Activated CD8-positive, alpha-beta T cell treated with anti-CD3 and anti-CD28 coated beads, Interleukin-2, amount 10 ng/mL, durations not matched to agents 7 days and 5 days (primary cell): ENCODE measurements at regions not wholly inside any gene's neighbourhood (a gene's known extent, or its start where the extent isn't known, plus 50 kb on each side); places are given as distances from the start of the nearest gene placed in this dataset.
"Not testable (repeated sequence)": the region's sequence is repeated elsewhere in the genome, so short reads cannot be mapped to it uniquely, and the experiment has no call there.

Source experiments
- ATAC-seq: fragments of 150-1000 bp; cut with Tn5 transposase; one replicate; pipeline ENCODE4 v1.10.0; 2021; ENCODE audit warnings: moderate library complexity
- CTCF ChIA-PET: fragments of 350-600 bp; sonication (Branson Sonifier 250); formaldehyde crosslinking; loops from one replicate; lab custom pipeline; 2021; ENCODE audit warnings: antibody characterized with exemption; lab: Charles Lee
- POLR2A ChIA-PET: fragments of 350-600 bp; sonication (Branson Sonifier 250); formaldehyde crosslinking; loops from one replicate; lab custom pipeline; 2021; ENCODE audit warnings: antibody characterized with exemption; lab: Charles Lee
- DNase-seq: peaks from one replicate; pipeline ENCODE4 v3.0.0-alpha.2; 2020
- H3K27ac Mint-ChIP-seq: one replicate; pipeline ENCODE4 v1.8.0; 2021; ENCODE audit warnings: mild to moderate bottlenecking, mixed read lengths
- H3K27me3 Mint-ChIP-seq: one replicate; pipeline ENCODE4 v1.8.0; 2021; ENCODE audit warnings: low read depth, mixed read lengths
- H3K36me3 Mint-ChIP-seq: one replicate; pipeline ENCODE4 v1.8.0; 2021; ENCODE audit warnings: low read depth, mixed read lengths
- H3K4me1 Mint-ChIP-seq: one replicate; pipeline ENCODE4 v1.8.0; 2021; ENCODE audit warnings: low read depth, mixed read lengths
- H3K4me3 Mint-ChIP-seq: one replicate; pipeline ENCODE4 v1.8.0; 2021; ENCODE audit warnings: mild to moderate bottlenecking, mixed read lengths
- H3K9me3 Mint-ChIP-seq: one replicate; pipeline ENCODE4 v1.8.0; 2022; ENCODE audit warnings: mixed read lengths; ENCODE audit not compliant: insufficient read depth

DNA sequence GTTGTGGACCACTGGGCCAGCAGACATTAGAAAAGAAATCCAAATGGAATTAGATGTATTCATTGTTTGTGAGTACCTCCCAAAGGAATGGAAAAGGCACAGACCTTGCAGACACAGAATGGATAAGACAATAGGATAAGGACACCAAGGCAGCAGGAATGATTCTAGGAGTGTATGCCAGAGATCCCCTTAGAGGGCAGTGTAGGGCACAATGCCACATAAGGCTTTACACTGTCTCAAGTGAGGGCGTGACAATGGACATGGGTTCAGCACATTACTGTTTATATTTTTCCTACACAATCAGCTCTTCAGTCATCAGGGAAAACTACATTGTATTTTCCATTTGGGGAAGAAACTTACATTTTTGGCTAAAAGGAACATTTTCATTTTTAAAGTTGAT, 250.9 kb downstream of the PTH2R start:
- ChIA-PET CTCF (no interaction called here), POLR2A (no interaction called here)
- H3K4me3 Mint-ChIP-seq, result no peak overlapping the region
- H3K4me1 Mint-ChIP-seq, result no peaks in the 10 kb centered on the region
- no peaks in the 10 kb centered on the region for H3K9me3 Mint-ChIP-seq
- no peak overlapping the region for H3K27ac Mint-ChIP-seq
- H3K36me3 Mint-ChIP-seq, result no peaks in the 10 kb centered on the region
- no peak for DNase-seq
- no peak for ATAC-seq
- H3K27me3 Mint-ChIP-seq, result no peaks in the 10 kb centered on the region

DNA sequence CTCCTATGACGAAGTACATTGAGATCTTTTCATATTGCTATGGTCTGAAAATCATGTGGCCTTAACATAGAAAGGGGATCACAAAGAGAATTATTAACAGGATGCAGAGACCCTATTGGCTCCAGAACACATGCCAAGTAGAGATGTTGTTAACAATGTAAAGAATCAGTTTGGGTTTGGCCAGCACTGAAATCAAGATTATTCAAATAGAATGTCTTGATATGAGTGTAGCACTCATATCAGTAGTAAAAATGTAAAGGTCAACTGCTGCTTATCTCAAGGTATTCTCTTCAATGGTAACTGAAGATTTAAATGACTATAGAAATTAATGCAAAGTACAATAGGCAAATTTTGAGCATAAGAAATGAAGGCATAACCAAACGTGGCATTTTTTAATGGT, 262.8 kb downstream of the PTH2R start:
- POLR2A ChIA-PET, result no interaction called here
- no peaks in the 10 kb centered on the region for H3K9me3 Mint-ChIP-seq
- ATAC-seq, result no peak
- no peaks in the 10 kb centered on the region for H3K4me1 Mint-ChIP-seq
- H3K27ac Mint-ChIP-seq, result no peak overlapping the region
- H3K27me3 Mint-ChIP-seq, result no peaks in the 10 kb centered on the region
- CTCF ChIA-PET, result no interaction called here
- DNase-seq, result no peak
- H3K4me3 Mint-ChIP-seq, result no peak overlapping the region
- H3K36me3 Mint-ChIP-seq, result no peaks in the 10 kb centered on the region

DNA sequence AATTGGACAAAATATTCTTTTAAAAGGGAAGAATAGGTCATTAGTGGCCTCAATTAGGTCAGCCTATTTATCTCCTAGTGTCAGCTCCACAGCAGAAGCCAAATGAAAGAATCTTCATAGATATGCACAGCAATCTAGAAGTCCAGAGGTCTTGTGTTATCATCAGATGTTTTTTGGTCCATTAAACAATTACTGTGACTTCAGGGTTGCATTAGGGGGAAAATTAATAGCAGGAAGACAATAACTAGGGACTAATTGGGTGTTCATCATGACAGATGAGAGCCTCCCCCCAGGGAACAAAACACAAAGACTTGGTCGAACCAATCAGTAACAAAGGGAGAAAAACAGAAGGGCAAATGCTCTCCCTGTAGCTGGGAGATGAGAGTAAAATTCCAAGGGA, 264.7 kb downstream of the PTH2R start:
- H3K27me3 Mint-ChIP-seq, result no peaks in the 10 kb centered on the region
- ChIA-PET POLR2A (no interaction called here), CTCF (no interaction called here)
- H3K9me3 Mint-ChIP-seq, result no peaks in the 10 kb centered on the region
- H3K4me3 Mint-ChIP-seq, result no peak overlapping the region
- no peaks in the 10 kb centered on the region for H3K36me3 Mint-ChIP-seq
- DNase-seq (no peak), ATAC-seq (no peak)
- H3K27ac Mint-ChIP-seq, result no peak overlapping the region
- no peaks in the 10 kb centered on the region for H3K4me1 Mint-ChIP-seq

DNA sequence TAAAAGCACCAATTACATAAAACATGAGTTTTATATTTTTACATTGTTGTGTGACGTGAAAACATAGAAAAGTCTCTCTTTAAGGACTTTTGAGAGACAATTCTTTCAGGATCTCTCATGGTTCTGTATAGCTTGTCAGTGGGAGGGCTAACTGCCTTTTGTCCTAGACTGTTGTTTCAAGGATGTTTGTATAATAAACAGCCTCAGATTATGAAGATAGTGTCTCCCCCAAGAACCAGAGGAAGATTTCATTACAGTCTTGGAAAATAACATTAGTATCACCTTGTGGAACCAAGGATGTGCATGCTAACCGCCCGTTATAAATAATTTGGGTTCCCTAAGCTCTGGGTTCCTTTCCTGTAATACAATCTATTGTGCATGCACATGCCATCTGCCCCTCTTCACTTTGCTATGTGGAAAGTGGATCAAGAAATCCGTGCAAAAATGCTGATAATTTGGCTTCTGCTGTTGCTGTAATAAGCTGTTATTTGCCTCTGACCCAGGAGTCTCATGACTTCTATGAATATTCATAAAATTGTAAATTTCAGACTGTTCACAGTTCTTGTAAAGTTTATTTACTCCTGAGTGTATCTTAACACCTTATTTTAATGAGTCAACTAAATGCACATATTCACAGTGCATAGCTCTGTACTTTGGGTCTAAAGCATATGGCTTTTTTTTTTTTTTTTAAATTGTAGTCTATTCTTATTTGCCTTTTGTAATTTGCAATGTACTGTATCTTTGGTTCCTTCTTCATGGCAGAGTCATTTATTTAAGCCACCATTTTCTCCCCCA, 265.5 kb downstream of the PTH2R start:
- no peak overlapping the region for H3K27ac Mint-ChIP-seq
- no peaks in the 10 kb centered on the region for H3K27me3 Mint-ChIP-seq
- ATAC-seq (no peak), DNase-seq (no peak)
- H3K36me3 Mint-ChIP-seq, result no peaks in the 10 kb centered on the region
- H3K9me3 Mint-ChIP-seq, result no peaks in the 10 kb centered on the region
- ChIA-PET CTCF (no interaction called here), POLR2A (no interaction called here)
- H3K4me1 Mint-ChIP-seq, result no peaks in the 10 kb centered on the region
- no peak overlapping the region for H3K4me3 Mint-ChIP-seq

DNA sequence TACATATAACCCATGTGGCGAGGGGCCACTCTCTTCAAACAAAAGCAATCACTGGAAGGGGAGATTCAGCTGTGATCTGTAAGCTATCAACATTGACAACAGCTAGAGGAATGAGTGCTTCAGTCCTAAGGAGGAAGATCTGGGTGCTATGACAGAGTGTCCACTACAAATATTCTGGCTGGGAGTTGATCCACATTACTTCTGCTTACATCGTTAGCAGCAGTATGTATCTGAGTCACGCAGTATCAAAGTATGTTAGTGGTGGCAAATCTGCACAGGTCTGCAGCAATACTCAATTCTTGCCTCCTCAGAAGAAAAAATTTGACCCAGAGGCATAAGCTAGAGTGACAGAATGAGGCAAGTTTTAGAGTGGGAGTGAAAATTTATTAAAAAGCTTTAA, 267.0 kb downstream of the PTH2R start:
- CTCF ChIA-PET, result no interaction called here
- POLR2A ChIA-PET, result no interaction called here

DNA sequence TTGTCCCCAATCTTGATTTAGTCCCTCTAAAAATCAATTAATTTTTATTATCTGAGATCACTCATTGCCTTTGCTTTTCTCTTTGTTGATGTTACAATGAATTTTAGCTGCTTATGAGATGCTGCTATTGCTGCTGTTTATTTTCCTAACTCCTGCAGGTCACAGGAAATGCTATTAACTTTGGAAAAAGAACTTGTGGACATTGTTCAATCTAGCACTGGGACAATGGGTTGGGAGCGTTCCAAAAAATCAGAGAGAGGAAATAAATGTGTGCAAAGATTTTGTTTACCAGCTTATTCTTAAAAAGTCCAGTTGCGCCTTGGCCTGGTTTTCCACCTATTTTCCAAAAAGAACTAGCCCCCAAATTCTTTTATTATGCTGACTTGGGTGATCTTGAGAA, 268.3 kb downstream of the PTH2R start:
- no peak for DNase-seq
- POLR2A ChIA-PET, result no interaction called here
- no peaks in the 10 kb centered on the region for H3K27me3 Mint-ChIP-seq
- H3K4me1 Mint-ChIP-seq, result no peaks in the 10 kb centered on the region
- H3K9me3 Mint-ChIP-seq, result no peaks in the 10 kb centered on the region
- no peaks in the 10 kb centered on the region for H3K36me3 Mint-ChIP-seq
- H3K4me3 Mint-ChIP-seq, result no peak overlapping the region
- CTCF ChIA-PET, result no interaction called here
- H3K27ac Mint-ChIP-seq, result no peak overlapping the region
- ATAC-seq, result no peak

More for the DNA sequence above, 267.0 kb downstream of the PTH2R start:
- H3K36me3 Mint-ChIP-seq, result no peaks in the 10 kb centered on the region
- no peak for DNase-seq
- no peak overlapping the region for H3K27ac Mint-ChIP-seq
- no peaks in the 10 kb centered on the region for H3K4me1 Mint-ChIP-seq
- no peak overlapping the region for H3K4me3 Mint-ChIP-seq
- ATAC-seq, result no peak
- no peaks in the 10 kb centered on the region for H3K27me3 Mint-ChIP-seq
- H3K9me3 Mint-ChIP-seq, result no peaks in the 10 kb centered on the region

DNA sequence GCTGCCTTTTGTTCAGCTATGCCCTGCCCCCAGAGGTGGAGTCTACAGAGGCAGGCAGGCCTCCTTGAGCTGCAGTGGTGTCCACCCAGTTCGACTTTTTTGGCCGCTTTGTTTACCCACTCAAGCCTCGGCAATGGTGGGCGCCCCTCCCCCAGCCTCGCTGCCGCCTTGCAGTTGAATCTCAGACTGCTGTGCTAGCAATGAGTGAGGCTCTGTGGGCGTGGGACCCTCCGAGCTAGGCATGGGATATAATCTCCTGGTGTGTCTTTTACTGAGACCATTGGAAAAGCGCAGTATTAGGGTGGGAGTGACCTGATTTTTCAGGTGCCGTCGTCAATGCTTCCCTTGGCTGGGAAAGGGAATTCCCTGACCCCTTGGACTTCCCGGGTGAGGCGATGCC, 279.3 kb downstream of the PTH2R start:
- H3K4me1 Mint-ChIP-seq, POLR2A ChIA-PET, ATAC-seq, H3K27ac Mint-ChIP-seq, H3K27me3 Mint-ChIP-seq, H3K4me3 Mint-ChIP-seq, CTCF ChIA-PET, DNase-seq, H3K36me3 Mint-ChIP-seq: not testable (repeated sequence)
- peaks cover 16% of the 10 kb centered on the region for H3K9me3 Mint-ChIP-seq

DNA sequence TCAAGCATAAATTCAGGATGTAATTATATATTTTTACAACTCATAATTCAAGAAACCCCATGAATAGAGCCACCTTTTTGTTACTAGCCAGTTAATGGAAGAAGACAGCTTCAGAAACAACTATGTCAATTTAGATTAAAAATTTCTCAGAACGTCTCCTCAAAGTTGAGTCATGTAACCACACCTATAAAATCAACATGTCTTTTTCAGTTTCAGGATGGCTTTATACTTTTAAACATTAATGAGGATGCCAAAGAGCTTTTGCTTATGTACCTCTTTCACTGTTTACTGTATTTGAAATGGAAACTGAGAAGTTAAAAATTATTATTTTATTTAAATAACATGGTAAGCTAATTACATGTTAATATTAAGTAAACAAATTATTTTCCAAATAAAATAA, 280.1 kb downstream of the PTH2R start:
- Mint-ChIP-seq H3K27me3 (no peaks in the 10 kb centered on the region), H3K4me1 (no peaks in the 10 kb centered on the region), H3K9me3 (peaks cover 16% of the 10 kb centered on the region), H3K4me3 (no peak overlapping the region), H3K36me3 (no peaks in the 10 kb centered on the region), H3K27ac (no peak overlapping the region)
- POLR2A ChIA-PET, result no interaction called here
- ATAC-seq (no peak), DNase-seq (no peak)
- CTCF ChIA-PET, result no interaction called here

DNA sequence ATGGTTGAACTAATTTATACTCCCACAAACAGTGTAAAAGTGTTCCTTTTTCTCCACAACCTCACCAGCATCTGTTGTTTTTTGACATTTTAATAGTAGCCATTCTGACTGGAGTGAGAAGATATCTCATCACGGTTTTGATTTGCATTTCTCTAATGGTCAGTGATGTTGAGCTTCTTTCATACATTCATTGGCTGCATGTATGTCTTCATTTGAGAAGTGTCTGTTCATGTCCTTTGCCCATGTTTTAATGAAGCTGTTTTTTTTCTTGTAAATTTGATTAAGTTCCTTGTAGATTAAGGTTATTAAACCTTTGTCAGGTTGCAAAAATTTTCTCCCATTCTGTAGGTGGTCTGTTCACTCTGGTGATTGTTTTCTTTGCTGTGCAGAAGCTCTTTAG, 281.1 kb downstream of the PTH2R start:
- CTCF ChIA-PET, H3K4me1 Mint-ChIP-seq: not testable (repeated sequence)

DNA sequence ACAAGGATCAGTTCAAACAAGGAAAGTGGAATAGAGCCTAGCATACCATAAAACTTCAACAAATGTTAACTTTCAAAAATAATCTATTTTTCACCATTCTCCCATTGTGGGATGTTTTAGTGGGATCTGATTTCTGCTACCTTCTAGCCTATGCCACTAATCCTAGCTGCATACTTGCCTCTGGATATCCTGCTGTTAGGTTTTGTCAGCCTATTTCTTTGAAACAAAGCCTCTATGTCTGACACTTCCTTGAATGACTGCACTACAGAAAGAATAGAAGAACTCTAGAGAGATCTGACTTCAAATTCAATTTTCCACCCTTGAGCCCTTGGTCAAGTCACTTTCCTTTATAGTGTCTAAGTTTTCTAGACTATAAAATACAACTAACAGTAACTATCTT, 291.5 kb downstream of the PTH2R start:
- H3K27ac Mint-ChIP-seq, result no peak overlapping the region
- no peaks in the 10 kb centered on the region for H3K36me3 Mint-ChIP-seq
- DNase-seq (no peak), ATAC-seq (no peak)
- H3K27me3 Mint-ChIP-seq, result no peaks in the 10 kb centered on the region
- POLR2A ChIA-PET, result no interaction called here
- no peak overlapping the region for H3K4me3 Mint-ChIP-seq
- H3K9me3 Mint-ChIP-seq, result no peaks in the 10 kb centered on the region
- no peaks in the 10 kb centered on the region for H3K4me1 Mint-ChIP-seq
- CTCF ChIA-PET, result no interaction called here

More for the DNA sequence above, 281.1 kb downstream of the PTH2R start:
- ATAC-seq, H3K27me3 Mint-ChIP-seq, H3K36me3 Mint-ChIP-seq, H3K27ac Mint-ChIP-seq, H3K4me3 Mint-ChIP-seq, DNase-seq, POLR2A ChIA-PET: not testable (repeated sequence)
- H3K9me3 Mint-ChIP-seq, result peaks cover 16% of the 10 kb centered on the region

DNA sequence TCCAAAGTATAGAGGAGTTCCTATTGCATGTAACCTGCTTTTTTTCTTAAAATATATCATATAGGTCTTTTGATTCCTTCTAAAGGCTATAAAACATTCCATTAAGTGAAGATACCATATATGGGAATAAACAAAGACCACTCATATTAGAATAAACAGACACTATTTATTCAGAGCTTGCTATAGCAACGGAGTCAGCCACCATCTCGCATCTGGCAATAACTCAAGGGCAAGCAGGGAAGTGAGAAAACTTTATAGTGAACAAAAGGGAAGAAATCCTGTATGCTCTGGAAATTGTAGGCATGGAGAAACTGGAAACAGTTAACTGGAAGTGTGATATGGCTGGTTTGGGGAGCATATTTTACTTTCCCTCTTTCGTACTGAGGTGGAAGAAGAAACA, 301.9 kb downstream of the PTH2R start:
- no peaks in the 10 kb centered on the region for H3K27me3 Mint-ChIP-seq
- ATAC-seq (no peak), DNase-seq (no peak)
- H3K4me1 Mint-ChIP-seq, result no peaks in the 10 kb centered on the region
- ChIA-PET POLR2A (no interaction called here), CTCF (no interaction called here)
- H3K27ac Mint-ChIP-seq, result no peak overlapping the region
- no peaks in the 10 kb centered on the region for H3K9me3 Mint-ChIP-seq
- no peak overlapping the region for H3K4me3 Mint-ChIP-seq
- H3K36me3 Mint-ChIP-seq, result no peaks in the 10 kb centered on the region

DNA sequence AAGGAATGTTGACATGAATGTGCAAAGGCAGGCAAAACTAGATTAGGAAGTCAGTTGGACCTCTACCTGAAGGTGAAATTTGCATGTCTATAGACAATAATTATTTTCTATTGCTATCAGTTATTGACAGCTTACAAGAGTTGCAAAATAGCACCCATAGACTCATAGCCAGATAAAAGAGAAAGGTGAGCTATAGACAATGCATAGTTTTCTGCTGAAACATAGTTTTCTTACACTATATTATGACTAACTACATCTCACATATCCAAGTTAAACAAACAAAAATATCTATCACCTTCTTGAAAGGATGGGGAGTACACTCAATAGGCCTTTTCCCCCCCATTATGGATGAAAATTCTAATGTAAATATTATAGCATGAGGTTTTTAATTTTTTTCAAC, 305.0 kb downstream of the PTH2R start:
- no peak for DNase-seq
- no peak overlapping the region for H3K27ac Mint-ChIP-seq

More for the DNA sequence above, 305.0 kb downstream of the PTH2R start:
- H3K4me3 Mint-ChIP-seq, result no peak overlapping the region
- POLR2A ChIA-PET, result no interaction called here
- H3K27me3 Mint-ChIP-seq, result no peaks in the 10 kb centered on the region
- no peaks in the 10 kb centered on the region for H3K9me3 Mint-ChIP-seq
- ATAC-seq, result no peak
- H3K36me3 Mint-ChIP-seq, result no peaks in the 10 kb centered on the region
- H3K4me1 Mint-ChIP-seq, result no peaks in the 10 kb centered on the region
- CTCF ChIA-PET, result no interaction called here
